SK-MEL-5 (cell line): ENCODE measurements at regions not wholly inside any gene's neighbourhood (a gene's known extent, or its start where the extent isn't known, plus 50 kb on each side); places are given as distances from the start of the nearest gene placed in this dataset.

ENCODE experiments used
- DNase-seq: peaks from one replicate; pipeline ENCODE4 v3.0.0-alpha.2; 2016; ENCODE audit warnings: low read depth, low spot score
- in situ Hi-C: cut with HindIII; loops from 2 replicates; pipeline ENCODE4 v1.10.0; 2016; ENCODE audit warnings: low sequenced_read_pairs, high pct_unique_total_duplicates, low pct_unique_long_range_greater_than_20kb

DNA sequence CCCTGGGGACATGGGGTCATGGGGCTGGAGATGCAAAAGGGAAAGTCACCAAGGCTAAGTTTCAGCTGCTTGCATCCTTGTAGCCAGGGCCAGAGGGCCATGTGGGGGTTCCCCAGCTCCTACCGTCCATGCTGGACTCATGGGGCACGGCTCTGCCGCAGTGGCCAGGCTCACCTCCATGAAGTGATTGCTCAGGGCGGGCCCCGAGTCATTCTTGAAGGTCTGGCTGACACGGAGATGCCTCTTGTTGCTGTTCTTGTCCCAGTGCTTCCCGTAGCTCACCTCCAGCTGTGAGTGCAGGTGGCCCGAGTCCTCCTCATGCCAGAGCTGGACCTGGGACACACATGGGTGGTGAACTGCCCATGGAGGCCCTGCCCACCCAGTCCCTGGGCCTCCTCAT lies 114.5 kb downstream of the RMI2 start:
- in situ Hi-C loops: no loop called here
- no peak for DNase-seq

DNA sequence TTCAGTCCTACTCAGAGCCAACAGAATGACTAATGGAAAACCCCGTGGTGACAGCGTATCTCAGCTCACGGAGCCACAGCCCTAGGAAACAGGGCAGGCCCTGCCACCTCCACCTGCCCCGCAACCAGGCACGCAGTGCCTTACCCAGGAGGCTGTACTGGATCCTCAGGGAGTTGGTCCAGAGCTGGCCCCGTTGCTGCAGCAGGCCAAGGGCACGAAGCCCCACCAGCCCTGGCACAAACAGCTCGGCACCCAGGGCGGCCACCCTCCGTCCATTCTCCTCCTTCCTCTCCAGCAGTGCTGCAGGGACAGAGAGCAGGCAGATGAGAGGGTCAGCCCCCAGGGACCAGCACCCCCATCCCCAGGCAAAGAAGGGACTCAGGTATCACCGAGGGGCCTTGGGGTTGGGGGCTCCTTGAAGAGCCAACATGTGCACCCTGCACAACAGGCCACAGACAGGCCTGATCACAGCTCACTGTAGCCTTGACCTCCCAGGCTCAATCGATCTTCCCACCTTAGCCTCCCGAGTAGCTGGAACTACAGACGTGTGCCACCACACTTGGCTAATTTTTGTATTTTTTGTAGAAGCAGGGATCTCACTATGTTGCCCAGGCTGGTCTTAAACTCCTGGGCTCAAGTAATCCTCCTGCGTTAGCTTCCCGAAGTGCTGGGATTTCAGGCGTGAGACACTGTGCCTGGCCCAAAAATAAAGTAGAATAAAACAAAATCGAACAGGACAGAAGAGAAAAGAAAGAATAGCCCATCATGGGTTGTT lies 115.7 kb downstream of the RMI2 start:
- DNase-seq: no peak
- in situ Hi-C loops: no loop called here

DNA sequence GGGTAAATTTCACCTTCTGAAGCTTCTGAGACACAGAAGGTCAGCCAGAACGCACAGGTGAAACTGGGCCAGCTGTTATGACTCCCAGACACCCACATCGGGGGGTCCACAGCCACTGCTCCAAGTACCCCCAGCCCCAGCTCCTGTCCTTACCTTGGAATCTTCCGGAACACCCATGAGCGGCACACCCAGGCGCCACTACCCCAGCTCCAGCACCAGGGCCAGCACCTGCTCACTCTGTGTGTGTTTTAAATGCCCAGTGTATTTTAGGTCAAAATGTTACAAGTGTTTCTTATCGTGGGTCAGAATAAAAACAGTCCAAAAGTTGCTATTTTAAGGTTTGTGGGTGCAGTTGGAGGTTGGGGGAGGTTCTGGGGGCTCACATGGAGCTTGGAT lies 116.3 kb downstream of the RMI2 start:
- in situ Hi-C loops: no loop called here
- no peak for DNase-seq

DNA sequence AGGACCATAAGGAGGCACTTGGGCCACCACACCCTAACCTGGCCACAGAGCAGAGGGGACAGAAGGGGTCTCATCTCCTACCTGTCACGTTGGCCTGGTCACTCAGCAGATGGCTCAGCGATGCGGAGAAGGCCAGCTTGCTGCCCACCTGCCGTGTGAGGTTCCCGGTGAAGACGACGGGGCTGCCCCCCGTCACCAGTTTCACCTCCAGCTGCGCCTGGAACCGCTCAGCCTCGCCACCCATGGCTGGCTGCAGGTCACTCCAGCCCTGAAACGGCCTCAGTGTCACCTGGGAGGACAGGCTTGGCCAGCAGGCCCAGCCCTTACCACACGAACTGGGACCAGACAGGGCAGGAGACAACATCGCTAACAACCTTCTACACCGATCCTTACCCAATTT lies 116.8 kb downstream of the RMI2 start:
- DNase-seq: no peak
- in situ Hi-C loops: no loop called here

DNA sequence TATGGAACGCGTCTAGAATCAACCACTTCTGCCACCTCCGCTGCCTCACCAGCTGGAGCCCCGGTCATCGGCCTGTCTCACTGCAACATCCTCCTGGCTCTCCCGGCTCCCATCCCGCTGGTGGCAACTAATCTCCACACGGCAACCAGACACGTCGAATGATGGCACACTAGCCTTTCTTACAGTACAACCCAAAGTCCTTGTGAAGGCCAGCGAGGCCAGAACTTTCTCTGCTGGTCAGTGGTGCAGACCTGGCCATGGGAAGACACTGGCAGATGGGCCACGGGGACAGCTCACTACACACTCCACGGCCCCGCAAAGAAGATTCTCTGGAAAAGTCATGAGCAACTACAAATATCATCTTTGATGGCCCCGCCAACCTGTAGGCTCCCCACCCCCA lies 117.6 kb downstream of the RMI2 start:
- in situ Hi-C loops: no loop called here
- no peak for DNase-seq

DNA sequence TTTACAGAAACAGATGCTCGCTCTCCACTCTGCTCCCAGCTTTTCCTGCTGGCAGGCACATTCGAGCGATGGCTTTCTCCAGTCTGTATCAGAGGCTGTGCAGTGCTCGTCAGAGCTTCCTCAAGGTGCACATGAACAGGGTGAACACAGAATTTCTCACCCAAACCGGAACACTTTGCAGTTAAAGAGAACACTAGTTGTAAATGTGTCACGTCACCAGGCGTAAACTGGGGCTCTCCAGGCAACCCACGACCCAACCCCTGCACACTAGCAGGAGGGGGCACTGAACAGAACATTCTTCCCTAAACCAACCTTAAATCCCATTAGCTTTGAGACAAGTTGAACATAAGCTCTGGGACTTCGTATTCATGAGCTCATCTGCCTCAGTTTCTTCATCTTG lies 119.0 kb downstream of the RMI2 start:
- in situ Hi-C loops: no loop called here
- DNase-seq: no peak

DNA sequence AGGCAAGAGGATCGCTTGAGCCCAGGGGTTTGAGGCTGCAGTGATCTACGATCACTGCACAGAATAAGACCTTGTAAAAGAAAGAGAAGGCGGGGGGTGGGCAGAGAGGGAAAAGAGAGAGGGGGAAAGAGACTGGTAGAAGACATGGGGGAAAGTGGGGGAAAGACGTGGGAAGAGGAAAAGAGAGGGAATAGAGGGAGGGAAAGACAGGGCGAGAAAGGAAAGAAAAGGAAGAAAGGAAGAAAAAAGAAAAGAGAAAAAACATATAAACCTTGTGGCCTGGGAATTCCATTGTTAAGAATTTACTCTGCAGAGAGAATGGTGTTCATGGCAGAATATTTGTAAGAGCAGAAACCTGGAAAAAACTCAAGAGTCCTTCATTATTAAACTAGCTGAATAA lies 120.4 kb downstream of the RMI2 start:
- DNase-seq: no peak
- in situ Hi-C loops: no loop called here

DNA sequence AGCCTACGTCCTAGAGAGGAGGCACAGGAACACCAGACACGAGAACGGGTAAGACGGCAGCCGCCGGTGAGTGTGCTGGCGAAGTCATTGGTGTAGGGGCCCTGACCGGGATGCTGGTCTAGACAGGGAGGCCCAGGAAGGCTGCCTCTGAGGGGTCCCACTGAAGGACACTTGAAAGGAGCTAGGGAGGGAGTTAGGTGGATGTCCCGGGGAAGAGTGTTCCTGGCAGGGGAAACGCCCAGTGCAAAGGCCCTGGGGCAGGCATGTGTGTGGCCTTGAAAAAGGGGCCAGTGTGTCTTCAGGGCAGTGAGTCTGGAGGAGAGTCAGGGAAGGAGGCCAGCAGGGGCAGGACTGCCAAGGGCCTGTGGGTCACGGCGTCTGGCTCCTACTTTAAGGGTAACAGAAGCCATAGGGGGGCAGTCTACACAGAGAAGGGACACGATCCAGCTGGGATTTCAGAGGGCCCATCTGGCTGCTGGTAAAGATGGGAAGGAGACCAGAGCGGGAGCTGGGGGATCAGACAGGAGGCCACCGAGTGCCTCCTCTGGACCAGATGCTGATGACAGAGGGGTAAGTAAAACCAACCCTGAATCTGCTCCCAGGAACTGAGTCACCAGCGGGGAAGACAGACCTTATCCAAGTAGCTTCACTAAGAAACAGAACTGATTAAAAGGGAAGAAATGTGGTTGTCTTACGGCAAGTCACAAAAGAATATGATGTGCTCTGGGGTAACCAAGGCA lies 115.9 kb downstream of the LITAF start:
- no peak for DNase-seq
- in situ Hi-C loops: no loop called here

DNA sequence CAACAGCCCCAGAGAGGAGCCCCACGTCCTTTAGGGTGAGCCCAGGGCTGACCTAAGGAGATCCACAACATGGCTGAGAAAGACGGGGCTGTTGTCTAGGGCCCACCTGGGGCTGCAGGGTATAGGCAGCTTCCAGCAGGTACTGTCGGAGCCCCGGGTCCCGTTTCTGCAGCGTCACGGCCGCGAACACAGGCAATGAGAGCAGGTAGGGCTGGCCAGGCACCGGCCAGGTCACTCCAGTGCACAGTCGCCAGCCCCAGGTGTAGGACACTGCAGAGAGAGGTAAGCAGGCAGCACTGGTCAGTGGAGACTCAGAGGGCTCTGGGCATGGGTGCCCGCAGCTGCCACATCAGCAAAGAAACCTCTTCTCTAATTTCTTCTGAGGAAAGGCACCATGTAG lies 115.2 kb downstream of the LITAF start:
- in situ Hi-C loops: no loop called here
- no peak for DNase-seq

DNA sequence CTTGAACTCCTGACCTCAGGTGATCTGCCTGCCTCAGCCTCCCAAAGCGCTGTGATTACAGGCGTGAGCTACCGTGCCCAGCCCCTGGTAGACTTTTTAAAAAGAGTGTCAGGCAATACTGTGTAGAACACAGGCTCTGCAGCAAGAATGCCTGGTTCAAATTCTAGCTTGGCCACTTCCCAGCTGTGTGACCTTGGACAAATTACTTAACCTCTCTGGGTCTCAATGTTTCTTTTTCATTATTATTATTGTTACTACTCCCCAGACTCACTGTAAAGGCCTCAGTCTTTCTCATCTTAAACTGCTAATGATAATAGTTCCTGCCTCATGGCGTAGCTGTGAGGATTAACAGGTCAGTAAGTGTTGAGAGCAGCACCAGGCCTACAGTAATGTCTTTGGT lies 114.3 kb downstream of the LITAF start:
- DNase-seq: no peak
- in situ Hi-C loops: no loop called here

DNA sequence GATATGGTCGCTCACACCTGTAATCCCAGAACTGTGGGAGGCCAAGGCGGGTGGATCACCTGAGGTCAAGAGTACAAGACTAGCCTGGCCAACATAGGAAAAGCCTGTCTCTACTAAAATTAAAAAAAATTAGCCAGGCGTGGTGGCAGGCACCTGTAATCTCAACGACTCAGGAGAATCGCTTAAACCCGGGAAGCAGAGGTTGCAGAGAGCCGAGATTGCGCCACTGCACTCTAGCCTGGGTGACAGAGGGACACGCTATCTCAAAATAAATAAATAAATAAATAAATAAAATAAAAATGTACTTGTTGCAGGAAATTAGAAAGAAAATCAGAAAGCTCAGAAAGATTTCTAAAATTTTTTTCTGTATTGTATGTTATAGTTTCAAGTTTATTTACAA lies 113.9 kb downstream of the LITAF start:
- DNase-seq: no peak
- in situ Hi-C loops: no loop called here

DNA sequence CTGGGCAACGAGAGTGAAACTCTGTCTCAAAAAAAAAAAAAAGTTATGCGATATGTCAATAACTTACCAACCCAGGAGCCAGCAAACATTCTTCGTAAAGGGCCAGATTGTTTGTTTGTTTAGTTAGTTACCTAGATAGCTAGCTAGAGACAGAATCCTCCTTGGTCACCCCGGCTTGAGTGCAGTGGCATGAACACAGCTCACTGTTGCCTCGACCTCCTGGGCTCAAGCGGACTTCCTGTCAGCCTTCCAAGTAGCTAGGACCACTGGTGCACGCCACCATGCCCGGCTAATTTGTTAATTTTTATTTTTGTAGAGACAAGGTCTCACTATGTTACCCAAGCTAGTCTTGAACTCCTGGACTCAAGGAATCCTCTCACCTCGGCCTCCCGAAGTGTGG lies 113.0 kb downstream of the LITAF start:
- in situ Hi-C loops: no loop called here

DNA sequence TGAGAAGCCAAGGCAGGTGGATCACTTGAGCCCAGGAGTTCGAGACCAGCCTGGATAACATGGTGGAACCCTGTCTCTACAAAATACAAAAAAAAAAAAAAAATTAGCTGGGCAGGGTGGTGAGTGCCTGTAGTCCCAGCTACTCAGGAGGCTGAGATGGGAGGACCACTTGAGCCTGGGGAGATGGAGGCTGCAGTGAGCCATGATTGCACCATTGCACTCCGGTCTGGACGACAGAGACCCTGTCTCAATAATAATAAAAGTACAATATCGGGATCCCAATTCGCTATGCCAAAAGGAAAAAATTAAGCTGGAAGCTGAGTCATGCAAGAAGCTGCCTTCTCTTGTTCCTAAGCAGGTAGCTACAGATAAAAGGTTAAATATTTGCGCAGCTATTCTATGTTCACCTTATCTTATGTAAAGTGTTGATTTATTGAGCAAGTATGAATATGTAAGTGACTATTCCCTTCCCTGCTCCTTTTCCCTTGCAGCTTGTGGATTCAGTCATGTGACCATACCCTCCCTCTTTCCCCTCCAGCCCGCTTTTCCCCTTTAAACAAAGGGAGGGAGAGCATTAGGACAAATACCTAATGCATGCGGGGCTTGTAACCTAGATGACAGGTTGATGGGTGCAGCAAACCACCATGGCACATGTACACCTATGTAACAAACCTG lies 112.0 kb downstream of the LITAF start:
- in situ Hi-C loops: no loop called here

More for the DNA sequence above, 113.0 kb downstream of the LITAF start:
- DNase-seq: no peak

DNA sequence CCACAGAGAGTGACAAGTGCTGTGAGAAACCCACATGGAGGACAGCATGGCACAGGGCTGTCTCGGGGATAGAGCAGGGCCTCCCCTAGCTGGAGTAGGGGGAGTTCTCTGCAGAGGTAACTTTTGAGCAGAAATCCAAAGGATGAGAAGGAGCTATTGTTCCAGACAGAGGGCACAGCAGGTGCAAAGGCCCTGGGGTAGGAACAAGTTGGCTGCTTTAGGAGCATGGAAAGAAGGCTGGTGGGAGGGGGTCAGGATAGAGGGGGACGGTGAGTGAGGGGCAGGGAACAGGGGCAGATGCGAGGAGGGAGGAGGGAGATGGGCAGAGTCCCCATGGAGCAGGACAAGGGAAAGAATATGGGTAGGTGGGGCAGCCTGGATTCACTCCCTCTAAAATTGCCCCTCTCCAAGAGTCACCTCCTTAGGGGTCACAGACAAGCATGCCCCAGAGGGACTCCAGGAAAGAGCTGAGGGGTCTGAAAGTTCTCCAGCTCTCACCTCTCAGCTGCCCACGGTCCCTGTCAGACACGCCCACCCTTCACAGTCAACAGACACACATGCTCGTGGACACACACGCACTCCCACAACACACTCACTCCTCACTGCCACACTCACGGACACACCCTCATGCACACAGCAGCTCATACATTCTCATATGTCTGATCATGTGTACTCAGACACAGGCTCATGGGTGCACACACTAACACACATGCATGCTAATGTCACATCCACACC lies 110.7 kb downstream of the LITAF start:
- no peak for DNase-seq
- in situ Hi-C loops: no loop called here

More for the DNA sequence above, 112.0 kb downstream of the LITAF start:
- no peak for DNase-seq

DNA sequence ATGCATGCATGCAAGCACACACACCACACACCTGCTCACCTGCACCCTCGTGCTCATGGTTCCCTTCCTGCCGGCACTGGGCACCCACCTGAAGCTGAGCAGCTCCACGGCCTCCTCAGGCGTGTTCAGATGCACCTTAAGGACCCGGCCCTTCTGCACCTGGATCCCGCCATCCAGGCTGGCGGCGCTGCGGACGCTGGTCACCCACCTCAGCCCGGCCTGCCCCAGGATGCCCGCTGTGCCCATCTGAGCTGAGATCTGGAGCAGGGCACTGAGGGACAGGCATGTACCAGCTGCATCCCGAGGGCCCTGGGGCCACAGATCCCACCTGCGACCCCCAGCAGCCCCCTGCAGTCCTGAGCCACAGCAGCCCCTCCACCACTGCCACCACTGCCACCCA lies 110.0 kb downstream of the LITAF start:
- in situ Hi-C loops: no loop called here
- no peak for DNase-seq

DNA sequence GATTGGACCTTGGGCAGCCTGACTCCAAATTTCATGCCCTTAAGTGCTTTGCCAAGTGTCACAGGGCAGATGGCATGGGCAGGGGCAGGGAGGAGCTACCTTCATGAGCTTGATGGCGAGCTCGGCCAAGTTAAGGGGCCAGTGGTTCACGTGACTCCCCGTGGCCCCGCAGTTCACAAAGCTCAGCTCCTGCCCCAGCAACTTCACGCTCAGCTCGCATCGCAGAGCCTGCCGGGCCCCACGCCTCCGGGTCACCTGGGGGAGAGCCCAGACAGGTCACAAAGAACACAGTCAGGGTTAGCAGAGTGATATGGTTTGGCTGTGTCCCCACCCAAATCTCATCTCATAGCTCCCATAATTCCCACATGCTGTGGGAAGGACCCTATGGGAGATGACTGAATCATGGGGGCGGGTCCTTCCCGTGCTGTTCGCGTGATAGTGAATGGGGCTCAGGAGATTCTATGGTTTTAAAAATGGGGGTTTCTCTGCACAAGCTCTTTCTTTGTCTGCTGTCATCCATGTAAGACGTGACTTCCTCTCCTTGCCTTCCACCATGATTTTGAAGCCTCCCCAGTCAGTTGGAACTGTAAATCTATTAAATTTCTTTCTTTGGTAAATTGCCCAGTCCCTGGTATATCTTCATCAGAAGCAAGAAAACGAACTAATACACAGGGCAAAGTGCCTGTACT lies 108.1 kb downstream of the LITAF start:
- in situ Hi-C loops: no loop called here
- DNase-seq: no peak

DNA sequence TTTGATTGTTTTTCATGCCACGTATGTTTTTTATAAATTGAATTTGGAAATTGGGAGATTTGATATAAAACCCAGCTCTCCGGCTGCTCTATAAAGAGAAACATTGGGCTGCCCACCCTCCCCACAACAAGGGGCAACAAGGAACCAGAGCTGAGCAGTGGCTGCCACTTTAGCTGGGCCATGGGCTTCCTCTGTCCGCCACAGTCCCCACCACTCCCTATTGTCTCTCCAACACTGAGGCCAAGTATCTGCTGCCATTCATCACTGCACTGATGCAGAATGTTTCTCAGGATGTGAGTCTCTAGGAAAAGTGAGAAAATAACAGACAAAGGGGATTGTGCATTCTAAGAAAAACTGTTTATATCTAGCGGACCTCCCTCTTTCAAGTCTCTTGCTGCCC lies 106.8 kb downstream of the LITAF start:
- in situ Hi-C loops: no loop called here
- no peak for DNase-seq

DNA sequence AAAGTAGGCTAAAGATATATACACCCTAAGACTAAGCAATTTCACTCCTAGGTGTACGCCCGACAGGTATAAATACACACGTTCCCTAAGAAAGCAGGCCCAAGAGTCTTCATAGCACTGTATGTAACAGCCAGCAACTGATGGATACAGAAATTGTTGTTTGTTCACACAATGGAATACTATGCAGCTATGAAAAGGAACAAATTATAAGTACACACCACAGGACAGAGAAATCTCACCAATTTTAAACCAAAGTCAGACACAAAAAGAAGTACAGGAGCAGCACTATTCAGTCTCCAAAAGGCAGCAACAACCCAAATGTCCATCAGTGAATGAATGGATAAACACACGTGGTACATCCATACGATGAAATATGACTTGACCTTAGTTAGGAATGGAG lies 106.1 kb downstream of the LITAF start:
- in situ Hi-C loops: no loop called here
- DNase-seq: no peak
